GM19035 (cell line): ENCODE measurements at regions not wholly inside any gene's neighbourhood (a gene's known extent, or its start where the extent isn't known, plus 50 kb on each side); places are given as distances from the start of the nearest gene placed in this dataset.
"Not testable (repeated sequence)": the region's sequence is repeated elsewhere in the genome, so short reads cannot be mapped to it uniquely, and the experiment has no call there.

Source experiments
- ATAC-seq: cut with Tn5 transposase; IDR thresholded peaks from one replicate; pipeline ENCODE4 v1.9.1; 2021; ENCODE audit not compliant: unreplicated experiment

GRCh38 chr2:208921358-208921757 is 502.5 kb upstream of the MAP2 start:
- not testable (repeated sequence) for ATAC-seq

GRCh38 chr2:208927867-208928266 is 496.0 kb upstream of the MAP2 start:
- ATAC-seq: no peak

- no peak for ATAC-seq
These were observed 494.5 kb upstream of the MAP2 start for GRCh38 chr2:208929139-208929864.

GRCh38 chr2:208929894-208930427 is 493.9 kb upstream of the MAP2 start:
- ATAC-seq: no peak

GRCh38 chr2:208935531-208935930 is 488.3 kb upstream of the MAP2 start:
- ATAC-seq: no peak

- no peak for ATAC-seq
These were observed 486.3 kb upstream of the MAP2 start for GRCh38 chr2:208937521-208937920.

- ATAC-seq: no peak
These were observed 484.0 kb upstream of the MAP2 start for GRCh38 chr2:208939852-208940251.

GRCh38 chr2:208945719-208946256 is 478.1 kb upstream of the MAP2 start:
- ATAC-seq: no peak

- no peak for ATAC-seq
These were observed 475.8 kb upstream of the MAP2 start for GRCh38 chr2:208948073-208948472.

- no peak for ATAC-seq
These were observed 453.8 kb upstream of the MAP2 start for GRCh38 chr2:208970070-208970469.

GRCh38 chr2:208977582-208977981 is 446.3 kb upstream of the MAP2 start:
- no peak for ATAC-seq

- no peak for ATAC-seq
These were observed 444.9 kb upstream of the MAP2 start for GRCh38 chr2:208978946-208979345.

GRCh38 chr2:208980321-208980720 is 443.5 kb upstream of the MAP2 start:
- no peak for ATAC-seq

GRCh38 chr2:208982831-208983230 is 441.0 kb upstream of the MAP2 start:
- ATAC-seq: no peak

GRCh38 chr2:208983486-208983885 is 440.4 kb upstream of the MAP2 start:
- ATAC-seq: no peak

- ATAC-seq: no peak
These were observed 439.3 kb upstream of the MAP2 start for GRCh38 chr2:208984376-208985090.

GRCh38 chr2:208985644-208986043 is 438.2 kb upstream of the MAP2 start:
- ATAC-seq: no peak

- no peak for ATAC-seq
These were observed 433.1 kb upstream of the MAP2 start for GRCh38 chr2:208990716-208991115.

GRCh38 chr2:208999911-209000310 is 423.9 kb upstream of the MAP2 start:
- no peak for ATAC-seq

GRCh38 chr2:209002054-209002453 is 421.8 kb upstream of the MAP2 start:
- ATAC-seq: no peak

- ATAC-seq: no peak
These were observed 418.5 kb upstream of the MAP2 start for GRCh38 chr2:209005371-209005770.
